ENCODE measurements at regions not wholly inside any gene's neighbourhood (a gene's known extent, or its start where the extent isn't known, plus 50 kb on each side); places are given as distances from the start of the nearest gene placed in this dataset.

DNA sequence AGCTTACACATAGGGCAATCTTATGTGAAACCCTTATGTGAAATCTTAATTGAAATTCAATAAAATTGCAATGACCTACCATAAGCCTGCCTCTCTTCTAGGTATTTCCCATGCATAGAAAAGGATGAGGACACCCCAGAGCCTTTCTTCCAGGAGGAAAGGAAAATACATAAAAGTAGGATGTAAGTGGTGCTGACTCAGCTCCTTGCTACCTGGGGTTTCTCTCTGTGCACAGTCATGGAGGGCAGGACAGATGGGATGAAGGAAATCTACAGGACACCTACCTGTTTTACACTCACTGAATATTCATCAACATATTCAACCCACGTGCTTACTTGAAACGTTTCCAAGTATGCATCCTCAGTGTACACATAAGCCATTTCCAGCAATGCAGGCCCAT, 1299.2 kb upstream of the SLC10A2 start (continued):
- TF ChIP-seq ETS1 (IDR thresholded peaks at IDR 0.05) (no peak), REST (IDR thresholded peaks at IDR 0.05; ENCODE audit: unreplicated experiment) (no peak), STAT1 (IDR thresholded peaks at IDR 0.05; ENCODE audit: unreplicated experiment) (no peak)

- peaks cover 10% of the 10 kb centered on the region; the same call in 1 of the 2 replicates for H3K9me2 ChIP-seq (ENCODE audit: insufficient read depth)
- H3K27ac ChIP-seq (ENCODE audit: low read depth): no peak overlapping the region
- H4K20me1 ChIP-seq (replicated peaks; ENCODE audit: insufficient read depth): no peaks in the 10 kb centered on the region
- TF ChIP-seq EZH2phosphoT487 (IDR thresholded peaks at IDR 0.05; ENCODE audit: unreplicated experiment): no peak
- no peak for TF ChIP-seq CREB1 (CRISPR knock-in tag; IDR thresholded peaks at IDR 0.05; ENCODE audit: low read depth)
- no peak for TF ChIP-seq JUNB (IDR thresholded peaks at IDR 0.05; ENCODE audit: unreplicated experiment)
- H3K27ac Mint-ChIP-seq: no peak overlapping the region
- H3K27me3 Mint-ChIP-seq (ENCODE audit: insufficient read depth, low read depth, poor library complexity): no peaks in the 10 kb centered on the region
- H3K4me2 ChIP-seq: no peak overlapping the region
- DNase-seq (ENCODE audit: low spot score) (no peak), ATAC-seq (no peak)
- H2AFZ ChIP-seq: no peak overlapping the region; the same call in 1 of the 2 replicates
- H3K4me3 ChIP-seq: no peak overlapping the region
- H3F3A ChIP-seq (replicated peaks; ENCODE audit: low read depth): no peaks in the 10 kb centered on the region
- no peaks in the 10 kb centered on the region for H3K27me3 ChIP-seq (ENCODE audit: insufficient read depth)
- H3K36me3 Mint-ChIP-seq (ENCODE audit: low read depth): no peaks in the 10 kb centered on the region
- peaks cover 9% of the 10 kb centered on the region; the same call in 2 of the 3 replicates for H3K4me1 Mint-ChIP-seq
- H3K79me2 ChIP-seq (replicated peaks; ENCODE audit: insufficient read depth): no peaks in the 10 kb centered on the region
- H3K4me1 ChIP-seq (ENCODE audit: insufficient read depth): no peaks in the 10 kb centered on the region
- H3K4me3 Mint-ChIP-seq: no peak overlapping the region
- no peaks in the 10 kb centered on the region for H3K36me3 ChIP-seq (ENCODE audit: insufficient read depth)
- no peaks in the 10 kb centered on the region for H3K9me3 Mint-ChIP-seq
These were observed 1291.6 kb upstream of the SLC10A2 start for GRCh38 chr13:104357672-104358354.

DNA sequence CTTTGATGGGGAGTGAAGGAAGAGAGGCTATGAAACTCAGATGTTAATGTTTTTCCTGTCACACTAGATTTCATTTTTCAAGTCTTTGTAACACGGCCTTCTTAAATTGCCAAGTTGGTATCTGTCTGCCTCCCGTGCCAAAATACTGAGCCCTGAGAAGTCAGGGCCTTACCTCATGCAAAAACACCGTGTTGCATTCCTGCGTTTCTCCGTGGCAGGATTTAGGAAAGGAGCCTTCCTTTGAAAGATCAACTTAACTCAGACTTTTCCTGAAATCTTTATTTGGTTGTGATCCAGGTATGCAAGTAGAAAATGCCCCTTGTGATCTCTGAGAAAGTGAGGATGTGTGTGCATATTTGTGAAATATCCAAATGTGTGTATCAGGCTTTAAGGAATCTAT, 1291.0 kb upstream of the SLC10A2 start:
- Mint-ChIP-seq H3K4me3 (no peak overlapping the region), H3K27me3 (ENCODE audit: insufficient read depth, low read depth, poor library complexity) (no peaks in the 10 kb centered on the region), H3K27ac (no peak overlapping the region), H3K36me3 (ENCODE audit: low read depth) (no peaks in the 10 kb centered on the region), H3K9me3 (no peaks in the 10 kb centered on the region), H3K4me1 (peaks cover 9% of the 10 kb centered on the region; the same call in 2 of the 3 replicates)
- Histone ChIP-seq H3K79me2 (replicated peaks; ENCODE audit: insufficient read depth) (no peaks in the 10 kb centered on the region), H3K4me2 (no peak overlapping the region), H2AFZ (peak overlapping the region; percentile 38; the same call in 1 of the 2 replicates), H3F3A (replicated peaks; ENCODE audit: low read depth) (no peaks in the 10 kb centered on the region), H3K9me2 (ENCODE audit: insufficient read depth) (0 out of 2 replicates have a peak, but pooled peaks cover 6% of the 10 kb centered on the region), H3K4me1 (ENCODE audit: insufficient read depth) (no peaks in the 10 kb centered on the region), H3K27me3 (ENCODE audit: insufficient read depth) (no peaks in the 10 kb centered on the region), H3K27ac (ENCODE audit: low read depth) (no peak overlapping the region), H3K36me3 (ENCODE audit: insufficient read depth) (no peaks in the 10 kb centered on the region), H3K4me3 (no peak overlapping the region), H4K20me1 (replicated peaks; ENCODE audit: insufficient read depth) (no peaks in the 10 kb centered on the region)
- DNase-seq (ENCODE audit: low spot score) (peak; percentile 23), ATAC-seq (peak; percentile 51; the same call in 2 of the 3 replicates)
- TF ChIP-seq EZH2phosphoT487 (IDR thresholded peaks at IDR 0.05; ENCODE audit: unreplicated experiment): no peak
- no peak for TF ChIP-seq STAT1 (IDR thresholded peaks at IDR 0.05; ENCODE audit: unreplicated experiment)
- no peak for TF ChIP-seq REST (IDR thresholded peaks at IDR 0.05; ENCODE audit: unreplicated experiment)
- no peak for TF ChIP-seq EZH2 (IDR thresholded peaks at IDR 0.05; ENCODE audit: low read depth, unreplicated experiment)
- no peak for TF ChIP-seq NANOG (IDR thresholded peaks at IDR 0.05; ENCODE audit: borderline replicate concordance)

Measured in GM23338 (cell line).